NT2/D1 (cell line): ENCODE measurements at regions not wholly inside any gene's neighbourhood (a gene's known extent, or its start where the extent isn't known, plus 50 kb on each side); places are given as distances from the start of the nearest gene placed in this dataset.
"Not testable (repeated sequence)": the region's sequence is repeated elsewhere in the genome, so short reads cannot be mapped to it uniquely, and the experiment has no call there.

Experiments
- DNase-seq: peaks from one replicate; pipeline ENCODE4 v3.0.0-alpha.2; 2011; ENCODE audit warnings: low read depth, low spot score
- H3K27me3 ChIP-seq: 2 replicates; pipeline ENCODE4 v1.6.0; 2011; ENCODE audit warnings: mild to moderate bottlenecking; ENCODE audit not compliant: insufficient read length, insufficient read depth
- H3K36me3 ChIP-seq: 2 replicates; pipeline ENCODE4 v1.6.1; 2011; ENCODE audit warnings: mild to moderate bottlenecking, low read length, mixed read lengths; ENCODE audit not compliant: insufficient read depth, insufficient read length
- H3K4me1 ChIP-seq: 2 replicates; pipeline ENCODE4 v1.5.1; 2011; ENCODE audit not compliant: insufficient read depth, insufficient read length
- H3K4me3 ChIP-seq: 2 replicates; pipeline ENCODE4 v1.5.1; 2011; ENCODE audit warnings: low read depth; ENCODE audit not compliant: insufficient read length
- H3K9ac ChIP-seq: 2 replicates; pipeline ENCODE4 v1.6.0; 2011; ENCODE audit warnings: low read depth; ENCODE audit not compliant: insufficient read length
- H3K9me3 ChIP-seq: 2 replicates; pipeline ENCODE4 v1.5.1; 2011; ENCODE audit warnings: mild to moderate bottlenecking, low read length; ENCODE audit not compliant: insufficient read depth
- SUZ12 ChIP-seq: IDR thresholded peaks from 2 replicates; pipeline ENCODE4 v1.6.1; 2011; ENCODE audit not compliant: insufficient read length, insufficient read depth; ENCODE audit errors: extremely low read depth
- YY1 ChIP-seq: IDR thresholded peaks from 2 replicates; pipeline ENCODE4 v1.6.1; 2011; ENCODE audit not compliant: insufficient read length, insufficient read depth
- ZNF274 ChIP-seq: IDR thresholded peaks from 2 replicates; pipeline ENCODE4 v1.6.1; 2011; ENCODE audit warnings: mild to moderate bottlenecking, low read depth, low read length

DNA sequence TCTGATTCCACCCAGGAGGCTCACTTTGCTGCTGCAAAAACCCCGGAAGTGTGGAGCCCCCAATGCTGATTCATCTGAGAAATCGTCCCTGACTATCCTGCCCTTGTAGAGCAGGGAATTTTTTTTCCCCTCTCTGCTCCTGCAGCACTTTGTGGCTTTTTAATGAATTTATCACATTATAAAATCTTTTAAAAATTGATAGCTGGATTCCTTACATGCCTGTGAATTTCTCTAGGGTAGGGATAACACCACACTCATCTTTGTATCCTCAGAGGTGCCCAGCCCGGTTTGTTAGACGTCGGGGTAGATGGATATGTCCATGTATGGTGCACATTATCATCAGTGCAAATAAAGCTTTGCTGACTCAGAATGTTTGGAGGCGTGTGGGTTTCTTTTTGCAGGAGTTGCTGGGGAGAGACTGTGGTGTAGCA is 185.7 kb downstream of the STK31 start:
- DNase-seq, result no peak

DNA sequence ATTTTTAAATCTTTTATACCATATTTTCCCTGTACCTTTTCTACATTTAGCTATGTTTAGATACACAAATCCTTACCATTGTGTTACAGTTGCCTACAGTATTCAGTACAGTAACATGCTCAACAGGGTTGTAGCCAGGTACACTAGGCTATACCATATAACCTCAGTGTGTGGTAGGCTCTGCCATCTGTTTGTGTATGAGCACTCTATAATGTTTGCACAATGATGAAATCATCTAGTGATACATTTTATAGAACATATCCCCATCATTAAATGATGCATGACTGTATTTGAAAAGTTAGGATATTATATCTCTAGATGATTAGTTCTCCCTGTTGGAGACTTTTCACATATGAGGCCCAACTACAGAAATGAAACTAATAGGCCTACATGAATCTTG is 188.6 kb downstream of the STK31 start:
- Histone ChIP-seq H3K4me1 (peaks cover 4% of the 10 kb centered on the region), H3K27me3 (no peaks in the 10 kb centered on the region), H3K9me3 (no peaks in the 10 kb centered on the region), H3K9ac (no peak overlapping the region), H3K36me3 (no peaks in the 10 kb centered on the region), H3K4me3 (no peak overlapping the region)
- TF ChIP-seq SUZ12 (no peak), ZNF274 (no peak), YY1 (no peak)
- no peak for DNase-seq

More for the DNA sequence above, 185.7 kb downstream of the STK31 start:
- Histone ChIP-seq H3K36me3 (no peaks in the 10 kb centered on the region), H3K9me3 (no peaks in the 10 kb centered on the region), H3K4me3 (no peak overlapping the region), H3K4me1 (peaks cover 4% of the 10 kb centered on the region), H3K9ac (no peak overlapping the region), H3K27me3 (no peaks in the 10 kb centered on the region)
- no peak for TF ChIP-seq SUZ12
- no peak for TF ChIP-seq ZNF274
- no peak for TF ChIP-seq YY1

DNA sequence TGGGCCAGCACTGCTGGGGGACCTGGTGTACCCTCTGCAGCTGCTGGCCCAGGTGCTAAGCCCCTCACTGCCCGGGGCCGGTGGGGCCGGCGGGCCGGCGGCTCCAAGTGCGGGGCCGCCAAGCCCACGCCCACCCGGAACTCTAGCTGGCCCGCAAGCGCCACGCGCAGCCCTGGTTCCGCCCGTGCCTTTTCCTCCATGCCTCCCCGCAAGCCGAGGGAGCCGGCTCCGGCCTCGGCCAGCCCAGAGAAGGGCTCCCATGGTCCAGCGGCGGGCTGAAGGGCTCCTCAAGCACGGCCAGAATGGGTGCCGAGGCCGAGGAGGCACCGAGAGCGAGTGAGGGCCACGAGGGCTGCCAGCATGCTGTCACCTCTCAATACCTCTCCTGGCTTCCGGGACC is 194.9 kb downstream of the STK31 start:
- not testable (repeated sequence) for H3K9ac ChIP-seq, DNase-seq, H3K36me3 ChIP-seq, H3K27me3 ChIP-seq, H3K4me3 ChIP-seq, H3K4me1 ChIP-seq, H3K9me3 ChIP-seq

DNA sequence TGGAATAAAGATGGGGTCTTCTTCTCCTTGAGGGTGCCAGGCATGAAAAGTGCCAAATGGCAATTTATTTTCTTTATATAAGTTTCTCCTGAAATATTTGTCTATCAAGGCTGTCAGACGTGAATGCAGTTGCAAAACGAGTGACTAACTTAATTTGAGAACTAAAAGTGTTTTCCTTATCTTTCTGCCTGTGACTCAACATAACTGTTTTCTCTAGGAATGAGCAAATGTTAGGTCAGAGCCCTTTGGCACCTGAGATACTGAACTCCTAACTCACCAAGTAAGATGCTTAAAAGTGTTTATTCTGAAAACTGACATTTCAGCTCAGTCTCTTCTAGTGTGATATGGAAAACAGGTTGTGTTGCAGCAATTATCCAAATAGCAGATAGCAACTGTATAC is 197.0 kb downstream of the STK31 start:
- Histone ChIP-seq H3K9me3 (0 out of 2 replicates have a peak, but pooled peaks cover under 1% of the 10 kb centered on the region), H3K27me3 (peaks cover 2% of the 10 kb centered on the region), H3K9ac (no peak overlapping the region), H3K36me3 (no peaks in the 10 kb centered on the region), H3K4me3 (no peak overlapping the region), H3K4me1 (no peaks in the 10 kb centered on the region)
- TF ChIP-seq SUZ12 (no peak), YY1 (no peak), ZNF274 (no peak)
- DNase-seq, result no peak

DNA sequence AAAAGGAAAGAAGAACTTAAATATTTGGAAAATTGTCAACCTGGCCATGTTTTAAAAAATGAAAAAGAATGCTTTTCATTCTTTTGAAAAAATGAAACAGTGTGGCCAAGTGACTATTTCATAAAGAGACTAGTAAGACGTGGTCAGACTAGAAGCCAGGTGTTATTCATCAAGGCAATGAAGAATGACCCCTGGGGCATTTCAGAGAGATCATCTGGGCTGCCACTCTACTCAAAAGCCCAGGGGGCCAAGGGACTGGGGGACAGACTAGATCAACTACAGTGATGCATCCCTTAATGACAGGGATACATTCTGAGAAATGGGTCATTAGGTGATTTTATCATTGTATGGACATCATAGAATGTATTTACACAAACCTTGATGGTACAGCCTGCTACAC is 199.4 kb downstream of the STK31 start:
- H3K36me3 ChIP-seq, result no peaks in the 10 kb centered on the region
- no peak overlapping the region for H3K4me3 ChIP-seq
- H3K9ac ChIP-seq, result no peak overlapping the region
- DNase-seq, result no peak
- peaks cover 11% of the 10 kb centered on the region; the same call in 1 of the 2 replicates for H3K9me3 ChIP-seq
- no peaks in the 10 kb centered on the region for H3K4me1 ChIP-seq
- TF ChIP-seq ZNF274, result no peak
- TF ChIP-seq YY1, result no peak
- no peak for TF ChIP-seq SUZ12
- peaks cover 2% of the 10 kb centered on the region for H3K27me3 ChIP-seq

DNA sequence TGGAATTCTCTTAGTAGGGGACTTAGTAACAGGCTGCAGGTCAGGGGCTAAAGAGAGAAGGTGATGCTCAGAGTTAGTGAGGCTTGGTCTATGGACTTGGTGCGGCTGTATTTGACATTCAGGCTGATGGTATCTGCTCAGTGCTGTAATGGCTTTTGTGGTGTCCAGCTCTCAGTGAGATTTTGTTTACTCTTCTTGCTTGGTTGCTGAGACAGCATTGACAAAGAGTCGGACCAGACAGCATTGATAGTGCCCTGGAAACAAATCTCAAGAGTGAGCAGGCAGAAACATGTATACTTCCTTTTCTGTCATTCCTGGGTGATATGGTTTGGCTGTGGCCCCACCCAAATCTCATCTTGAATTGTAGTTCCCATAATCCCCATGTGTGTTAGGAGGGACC is 202.0 kb downstream of the STK31 start:
- no peak overlapping the region for H3K9ac ChIP-seq
- no peaks in the 10 kb centered on the region for H3K4me1 ChIP-seq
- no peak overlapping the region for H3K4me3 ChIP-seq
- DNase-seq, result no peak
- no peaks in the 10 kb centered on the region for H3K36me3 ChIP-seq
- TF ChIP-seq ZNF274, result no peak
- TF ChIP-seq YY1, result no peak
- no peak for TF ChIP-seq SUZ12
- peaks cover 11% of the 10 kb centered on the region; the same call in 1 of the 2 replicates for H3K9me3 ChIP-seq
- peaks cover 2% of the 10 kb centered on the region for H3K27me3 ChIP-seq

DNA sequence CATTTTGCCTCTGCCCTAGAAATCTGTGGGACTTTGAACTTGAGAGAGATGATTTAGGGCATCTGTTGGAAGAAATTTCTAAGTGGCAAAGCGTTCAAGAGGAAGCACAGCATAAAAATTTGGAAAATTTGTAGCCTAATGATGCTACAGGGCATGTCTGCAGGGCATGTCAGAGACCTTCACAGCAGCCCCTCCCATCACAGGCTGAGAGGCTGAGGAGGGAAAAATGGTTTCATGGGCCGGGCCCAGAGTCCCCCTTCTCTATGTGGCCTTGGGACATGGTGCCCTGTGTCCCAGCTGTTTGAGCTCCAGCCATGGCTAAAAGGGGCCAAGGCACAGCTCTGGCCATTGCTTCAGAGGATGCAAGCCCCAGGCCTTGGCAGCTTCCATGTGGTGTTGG is 203.0 kb downstream of the STK31 start:
- Histone ChIP-seq H3K4me1 (no peaks in the 10 kb centered on the region), H3K9ac (no peak overlapping the region), H3K4me3 (no peak overlapping the region), H3K9me3 (peaks cover 12% of the 10 kb centered on the region; the same call in 1 of the 2 replicates), H3K36me3 (no peaks in the 10 kb centered on the region), H3K27me3 (peaks cover 2% of the 10 kb centered on the region)
- no peak for DNase-seq
- no peak for TF ChIP-seq ZNF274

DNA sequence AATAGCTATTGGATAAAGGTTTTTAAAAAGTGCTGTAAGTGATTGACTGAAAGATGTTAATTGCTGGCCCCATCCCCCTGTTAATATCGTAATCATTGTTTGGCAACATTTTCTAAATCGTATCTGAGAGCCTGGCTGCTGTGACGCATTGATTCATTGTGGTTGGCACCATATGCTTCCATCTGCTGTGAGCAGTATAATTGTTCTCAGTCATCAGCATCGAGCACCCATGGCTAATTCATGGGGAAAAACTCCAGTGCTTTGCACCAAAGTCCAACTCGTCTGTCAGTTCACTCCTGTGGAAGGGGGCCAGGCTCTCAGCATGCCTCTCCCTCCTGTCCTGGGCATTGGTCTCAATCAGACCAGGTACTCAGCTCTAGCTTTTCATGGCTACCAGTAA is 205.2 kb downstream of the STK31 start:
- Histone ChIP-seq H3K4me3 (no peak overlapping the region), H3K9me3 (peaks cover 20% of the 10 kb centered on the region; the same call in 1 of the 2 replicates), H3K36me3 (no peaks in the 10 kb centered on the region), H3K9ac (no peak overlapping the region), H3K27me3 (peaks cover 2% of the 10 kb centered on the region), H3K4me1 (no peaks in the 10 kb centered on the region)
- TF ChIP-seq SUZ12 (no peak), YY1 (no peak), ZNF274 (no peak)
- no peak for DNase-seq
